ENCODE measurements at regions not wholly inside any gene's neighbourhood (a gene's known extent, or its start where the extent isn't known, plus 50 kb on each side); places are given as distances from the start of the nearest gene placed in this dataset.

- no peak overlapping the region for H3K27ac ChIP-seq (ENCODE audit: low read depth in 1 of 2, low read length in 2 of 2)
- no peak overlapping the region for H2AFZ ChIP-seq (ENCODE audit: insufficient read depth, low read depth, low read length, poor library complexity, severe bottlenecking)
- H3K27me3 Mint-ChIP-seq (ENCODE audit: low read depth in 3 of 3) = peaks cover 0 to 2% (median 0%) of the 10 kb centered on the region in 3 donors
- no peaks in the 10 kb centered on the region for H3K79me2 ChIP-seq (ENCODE audit: insufficient read depth, low read length)
- no peaks in the 10 kb centered on the region for H4K20me1 ChIP-seq (ENCODE audit: insufficient read depth, low read length)
- no peaks in the 10 kb centered on the region for H3K9me3 Mint-ChIP-seq
- H3K27ac Mint-ChIP-seq = no peak overlapping the region
- H3K4me3 ChIP-seq (replicated peaks in 1 of 3; ENCODE audit: low read depth in 2 of 3, low read length in 3 of 3) = no peak overlapping the region
- no peak overlapping the region for H3K4me2 ChIP-seq (replicated peaks; ENCODE audit: extremely low read depth, low read length, poor library complexity, severe bottlenecking)
- H3K9me3 ChIP-seq (replicated peaks in 1 of 2; ENCODE audit: control insufficient read depth in 1 of 2, insufficient read depth in 1 of 2, low read length in 2 of 2) = no peaks in the 10 kb centered on the region
- intact Hi-C loops (cut with micrococcal nuclease) = no loop called here
- TF ChIP-seq CTCF (IDR thresholded peaks at IDR 0.05) = no peak
- WGBS (ENCODE audit: insufficient coverage) = no CpG with 5 or more reads among the region's 2 CpGs
- no peaks in the 10 kb centered on the region for H3K4me1 Mint-ChIP-seq
- no peak overlapping the region for H3K4me3 Mint-ChIP-seq
- H3K4me1 ChIP-seq (ENCODE audit: control insufficient read depth in 1 of 2, insufficient read depth in 2 of 2, low read length in 2 of 2) = no peaks in the 10 kb centered on the region
- no peaks in the 10 kb centered on the region for H3K27me3 ChIP-seq (ENCODE audit: control insufficient read depth in 2 of 2, insufficient read depth in 2 of 2, low read length in 2 of 2)
- H3K36me3 Mint-ChIP-seq = no peaks in the 10 kb centered on the region
- no peak overlapping the region for H3K9ac ChIP-seq (ENCODE audit: insufficient read depth, low read length, poor library complexity, severe bottlenecking)
- no peaks in the 10 kb centered on the region for H3K36me3 ChIP-seq (replicated peaks in 1 of 2; ENCODE audit: control insufficient read depth in 1 of 2, insufficient read depth in 2 of 2, low read length in 2 of 2)
- DNase-seq = no peak
These were observed 501.2 kb upstream of the SMIM21 start for GRCh38 chr18:75928706-75929105.

- no peaks in the 10 kb centered on the region for H3K4me1 Mint-ChIP-seq
- H3K36me3 Mint-ChIP-seq = no peaks in the 10 kb centered on the region
- intact Hi-C loops (cut with micrococcal nuclease) = no loop called here
- H3K27me3 Mint-ChIP-seq (ENCODE audit: low read depth in 3 of 3) = peaks cover 0 to 2% (median 2%) of the 10 kb centered on the region in 3 donors
- H3K27ac ChIP-seq (ENCODE audit: low read depth in 1 of 2, low read length in 2 of 2) = no peak overlapping the region
- whole genome bisulfite sequencing (ENCODE audit: insufficient coverage) = 90% methylated on average over 4 of the region's 5 CpGs
- H3K4me3 ChIP-seq (replicated peaks in 1 of 3; ENCODE audit: low read depth in 2 of 3, low read length in 3 of 3) = no peak overlapping the region
- H3K4me3 Mint-ChIP-seq = no peak overlapping the region
- H3K9ac ChIP-seq (ENCODE audit: insufficient read depth, low read length, poor library complexity, severe bottlenecking) = no peak overlapping the region
- no peaks in the 10 kb centered on the region for H3K4me1 ChIP-seq (ENCODE audit: control insufficient read depth in 1 of 2, insufficient read depth in 2 of 2, low read length in 2 of 2)
- no peak for TF ChIP-seq CTCF (IDR thresholded peaks at IDR 0.05)
- no peaks in the 10 kb centered on the region for H3K36me3 ChIP-seq (replicated peaks in 1 of 2; ENCODE audit: control insufficient read depth in 1 of 2, insufficient read depth in 2 of 2, low read length in 2 of 2)
- no peaks in the 10 kb centered on the region for H4K20me1 ChIP-seq (ENCODE audit: insufficient read depth, low read length)
- no peaks in the 10 kb centered on the region for H3K9me3 ChIP-seq (replicated peaks in 1 of 2; ENCODE audit: control insufficient read depth in 1 of 2, insufficient read depth in 1 of 2, low read length in 2 of 2)
- no peak overlapping the region for H3K27ac Mint-ChIP-seq
- no peak for DNase-seq
- H2AFZ ChIP-seq (ENCODE audit: insufficient read depth, low read depth, low read length, poor library complexity, severe bottlenecking) = no peak overlapping the region
- no peaks in the 10 kb centered on the region for H3K27me3 ChIP-seq (ENCODE audit: control insufficient read depth in 2 of 2, insufficient read depth in 2 of 2, low read length in 2 of 2)
- no peaks in the 10 kb centered on the region for H3K79me2 ChIP-seq (ENCODE audit: insufficient read depth, low read length)
- no peak overlapping the region for H3K4me2 ChIP-seq (replicated peaks; ENCODE audit: extremely low read depth, low read length, poor library complexity, severe bottlenecking)
- H3K9me3 Mint-ChIP-seq = no peaks in the 10 kb centered on the region
These were observed 500.3 kb upstream of the SMIM21 start for GRCh38 chr18:75927791-75928190.
